Gastrocnemius medialis (tissue), 4 donors: ENCODE measurements at regions not wholly inside any gene's neighbourhood (a gene's known extent, or its start where the extent isn't known, plus 50 kb on each side); places are given as distances from the start of the nearest gene placed in this dataset.

Source experiments
- CTCF ChIP-seq, 5 experiments: fragments of 450-650 bp in 3 of 5; fragments of 200-600 bp in 2 of 5; sonication (generic) in 2 of 5; IDR thresholded peaks in 4 of 5; conservative IDR thresholded peaks in 1 of 5; 1 replicate in 4 of 5; 2 replicates in 1 of 5; pipeline ENCODE4 v1.5.1; 2016 to 2019; ENCODE audit warnings: antibody characterized with exemption in 5 of 5, mild to moderate bottlenecking in 3 of 5, moderate library complexity in 3 of 5
- POLR2A ChIP-seq, 2 donors: fragments of 450-650 bp; IDR thresholded peaks; one replicate each; pipeline ENCODE4 v1.6.1; 2017; ENCODE audit warnings: antibody characterized with exemption in 2 of 2, mild to moderate bottlenecking in 2 of 2, moderate library complexity in 2 of 2

GRCh38 chr16:54412777-54413455 is 126.3 kb upstream of the IRX3 start:
- TF ChIP-seq CTCF (IDR thresholded peaks at IDR 0.05 in 4 of 5, conservative IDR thresholded peaks at IDR 0.05 in 1 of 5) (no peak), POLR2A (IDR thresholded peaks at IDR 0.05) (no peak)
